ENCODE measurements at regions not wholly inside any gene's neighbourhood (a gene's known extent, or its start where the extent isn't known, plus 50 kb on each side); places are given as distances from the start of the nearest gene placed in this dataset.

GRCh38 chr19:56966225-56966696, 125.7 kb upstream of the PEG3 start:
- Histone ChIP-seq H3K4me2 (ENCODE audit: low read length) (no peak overlapping the region), H2AFZ (ENCODE audit: low read depth, low read length) (no peak overlapping the region), H4K20me1 (ENCODE audit: insufficient read depth) (no peaks in the 10 kb centered on the region), H3K9me3 (ENCODE audit: low read length) (no peaks in the 10 kb centered on the region), H3K36me3 (ENCODE audit: insufficient read depth, low read length) (no peaks in the 10 kb centered on the region), H3K4me3 (ENCODE audit: low read length) (no peak overlapping the region), H3K9ac (ENCODE audit: low read length) (no peak overlapping the region), H3F3A (ENCODE audit: insufficient read depth, low read length, poor library complexity, severe bottlenecking) (no peaks in the 10 kb centered on the region), H3K79me2 (replicated peaks; ENCODE audit: insufficient read depth, low read length) (no peaks in the 10 kb centered on the region), H3K27ac (ENCODE audit: low read length) (no peak overlapping the region), H3K27me3 (ENCODE audit: insufficient read depth, low read depth, low read length) (no peaks in the 10 kb centered on the region), H3K9me2 (ENCODE audit: insufficient read depth, low read length) (no peaks in the 10 kb centered on the region)
- TF ChIP-seq EP300 (conservative IDR thresholded peaks at IDR 0.05; ENCODE audit: poor library complexity, severe bottlenecking) (no peak), TAF1 (IDR thresholded peaks at IDR 0.05; ENCODE audit: low read depth) (no peak), RAD21 (conservative IDR thresholded peaks at IDR 0.05) (no peak), REST (IDR thresholded peaks at IDR 0.05; ENCODE audit: borderline replicate concordance) (no peak), MXI1 (conservative IDR thresholded peaks at IDR 0.05; ENCODE audit: poor library complexity, severe bottlenecking) (no peak), POLR2AphosphoS5 (IDR thresholded peaks at IDR 0.05) (no peak), EZH2 (IDR thresholded peaks at IDR 0.05; ENCODE audit: borderline replicate concordance, insufficient read depth, low read length, poor library complexity, severe bottlenecking) (no peak), SMC3 (conservative IDR thresholded peaks at IDR 0.05; ENCODE audit: poor library complexity) (no peak)

GRCh38 chr19:56966697-56967299, 126.3 kb upstream of the PEG3 start:
- H4K20me1 ChIP-seq (ENCODE audit: insufficient read depth), result no peaks in the 10 kb centered on the region
- H3K9me3 ChIP-seq (ENCODE audit: low read length), result no peaks in the 10 kb centered on the region
- H2AFZ ChIP-seq (ENCODE audit: low read depth, low read length), result no peak overlapping the region
- no peak overlapping the region for H3K9ac ChIP-seq (ENCODE audit: low read length)
- no peak overlapping the region for H3K4me2 ChIP-seq (ENCODE audit: low read length)
- H3K36me3 ChIP-seq (ENCODE audit: insufficient read depth, low read length), result no peaks in the 10 kb centered on the region
- no peak overlapping the region for H3K4me3 ChIP-seq (ENCODE audit: low read length)
- H3F3A ChIP-seq (ENCODE audit: insufficient read depth, low read length, poor library complexity, severe bottlenecking), result no peaks in the 10 kb centered on the region
- no peaks in the 10 kb centered on the region for H3K79me2 ChIP-seq (replicated peaks; ENCODE audit: insufficient read depth, low read length)
- no peak for TF ChIP-seq EZH2 (IDR thresholded peaks at IDR 0.05; ENCODE audit: borderline replicate concordance, insufficient read depth, low read length, poor library complexity, severe bottlenecking)
- TF ChIP-seq POLR2AphosphoS5 (IDR thresholded peaks at IDR 0.05), result no peak
- TF ChIP-seq CTCF (IDR thresholded peaks at IDR 0.05; ENCODE audit: poor library complexity, severe bottlenecking), result no peak
- no peak for TF ChIP-seq REST (IDR thresholded peaks at IDR 0.05; ENCODE audit: borderline replicate concordance)
- TF ChIP-seq SMC3 (conservative IDR thresholded peaks at IDR 0.05; ENCODE audit: poor library complexity), result no peak
- no peak for TF ChIP-seq TAF1 (IDR thresholded peaks at IDR 0.05; ENCODE audit: low read depth)
- H3K9me2 ChIP-seq (ENCODE audit: insufficient read depth, low read length), result no peaks in the 10 kb centered on the region
- no peak overlapping the region for H3K27ac ChIP-seq (ENCODE audit: low read length)
- H3K27me3 ChIP-seq (ENCODE audit: insufficient read depth, low read depth, low read length), result no peaks in the 10 kb centered on the region
